ENCODE measurements at regions not wholly inside any gene's neighbourhood (a gene's known extent, or its start where the extent isn't known, plus 50 kb on each side); places are given as distances from the start of the nearest gene placed in this dataset.

- WGBS (ENCODE audit: missing lambda C conversion rate) = 31% methylated on average over 4 of the region's 4 CpGs
- Histone ChIP-seq H3K4me1 (no peaks in the 10 kb centered on the region), H3K9me3 (no peaks in the 10 kb centered on the region), H3K27ac (no peak overlapping the region), H3K4me2 (no peak overlapping the region), H3K4me3 (no peak overlapping the region)
- ATAC-seq = no peak
- TF ChIP-seq MAFK (IDR thresholded peaks at IDR 0.05; ENCODE audit: partially characterized antibody) = no peak
- TF ChIP-seq REST (IDR thresholded peaks at IDR 0.05) = no peak
- TF ChIP-seq HOXB5 (CRISPR knock-in tag; IDR thresholded peaks at IDR 0.05) = no peak
- no peak for TF ChIP-seq EP300 (IDR thresholded peaks at IDR 0.05)
- TF ChIP-seq ZC3H11A (IDR thresholded peaks at IDR 0.05) = no peak
- no peak for TF ChIP-seq CBX2 (IDR thresholded peaks at IDR 0.05; ENCODE audit: borderline replicate concordance, low read depth)
- POLR2A ChIA-PET = no interaction called here
- CTCF ChIA-PET = no interaction called here
- DNase-seq (ENCODE audit: low read depth in 1 of 2, low spot score in 1 of 2) = no peak
- no peak for FAIRE-seq
Observed at GRCh38 chr2:175865716-175866115, 136.4 kb downstream of the LNPK start.

GRCh38 chr2:175864137-175864850 lies 137.8 kb downstream of the LNPK start:
- Histone ChIP-seq H3K4me3 (no peak overlapping the region), H3K4me2 (no peak overlapping the region), H3K4me1 (no peaks in the 10 kb centered on the region), H3K9me3 (no peaks in the 10 kb centered on the region), H3K27ac (no peak overlapping the region)
- no peak for FAIRE-seq
- TF ChIP-seq KDM5A (IDR thresholded peaks at IDR 0.05) = no peak
- no peak for TF ChIP-seq HOXA7 (CRISPR knock-in tag; IDR thresholded peaks at IDR 0.05)
- no peak for TF ChIP-seq FOSL2 (IDR thresholded peaks at IDR 0.05)
- no peak for TF ChIP-seq FOSL2 (CRISPR knock-in tag; IDR thresholded peaks at IDR 0.05)
- no peak for TF ChIP-seq MAFK (IDR thresholded peaks at IDR 0.05; ENCODE audit: partially characterized antibody)
- no peak for TF ChIP-seq NFE2L2 (conservative IDR thresholded peaks at IDR 0.05; ENCODE audit: low read length)
- TF ChIP-seq ZSCAN20 (CRISPR knock-in tag; IDR thresholded peaks at IDR 0.05) = no peak
- no peak for TF ChIP-seq EHMT2 (IDR thresholded peaks at IDR 0.05; ENCODE audit: low read depth)
- TF ChIP-seq EHF (CRISPR knock-in tag; IDR thresholded peaks at IDR 0.05) = no peak
- TF ChIP-seq RARB (CRISPR knock-in tag; IDR thresholded peaks at IDR 0.05) = no peak
- TF ChIP-seq MYC (IDR thresholded peaks at IDR 0.05; ENCODE audit: borderline replicate concordance, low read length) = no peak
- no peak for TF ChIP-seq FOSB (CRISPR knock-in tag; IDR thresholded peaks at IDR 0.05)
- TF ChIP-seq PBX3 (IDR thresholded peaks at IDR 0.05) = no peak
- 36% methylated on average over 2 of the region's 7 CpGs for WGBS (ENCODE audit: missing lambda C conversion rate)
- no peak for DNase-seq (ENCODE audit: low read depth in 1 of 2, low spot score in 1 of 2)
- ChIA-PET POLR2A (no interaction called here), CTCF (no interaction called here)
- no peak for ATAC-seq

- H3K4me2 ChIP-seq = no peak overlapping the region
- FAIRE-seq (no peak), DNase-seq (ENCODE audit: low read depth in 1 of 2, low spot score in 1 of 2) (no peak), ATAC-seq (no peak)
- no peak overlapping the region for H3K27ac ChIP-seq
- no peak for TF ChIP-seq KDM5A (IDR thresholded peaks at IDR 0.05)
- no peak for TF ChIP-seq HEYL (CRISPR knock-in tag; IDR thresholded peaks at IDR 0.05)
- H3K4me3 ChIP-seq = no peak overlapping the region
- ChIA-PET POLR2A (no interaction called here), CTCF (interaction anchor here (1.0 kb wide), 1 partner anchor 174 kb away, joined by 3 read pairs; no protein-coding TSS in a partner anchor)
- WGBS (ENCODE audit: missing lambda C conversion rate) = 33% methylated on average over 2 of the region's 2 CpGs
- H3K4me1 ChIP-seq = no peaks in the 10 kb centered on the region
- H3K9me3 ChIP-seq = no peaks in the 10 kb centered on the region
Observed at GRCh38 chr2:175861958-175862357, 140.1 kb downstream of the LNPK start.
